Adrenal gland (tissue), 9 donors: ENCODE measurements at regions not wholly inside any gene's neighbourhood (a gene's known extent, or its start where the extent isn't known, plus 50 kb on each side); places are given as distances from the start of the nearest gene placed in this dataset.

ENCODE experiments used
- DNase-seq, 7 donors: peaks; one replicate each; pipeline ENCODE4 v3.0.0-alpha.2; 2019 to 2020
- H3K27ac ChIP-seq, 5 donors: fragments of 200-600 bp; sonication (generic) in 4 of 5; 1 replicate in 3 of 5; 2 replicates in 2 of 5; pipeline versions ENCODE4 v1.5.1 to v1.8.0; 2016 to 2020; ENCODE audit warnings: mild to moderate bottlenecking in 1 of 5
- H3K27me3 ChIP-seq: fragments of 200-600 bp; 2 replicates; pipeline ENCODE4 v1.8.0; 2021
- H3K36me3 ChIP-seq, 2 donors: fragments of 200-600 bp; replicated peaks in 1 of 2; 1 replicate in 1 of 2; 2 replicates in 1 of 2; pipeline versions ENCODE4 v1.5.1 to v1.8.0; 2018 to 2022
- H3K4me1 ChIP-seq, 2 donors: fragments of 200-600 bp; replicated peaks in 1 of 2; 1 replicate in 1 of 2; 2 replicates in 1 of 2; pipeline versions ENCODE4 v1.5.1 to v1.8.0; 2018 to 2021
- H3K4me3 ChIP-seq, 4 donors: fragments of 200-600 bp; sonication (generic) in 3 of 4; one replicate each; pipeline ENCODE4 v1.5.1; 2016 to 2018
- H3K9me3 ChIP-seq, 3 donors: fragments of 200-600 bp; sonication (generic) in 1 of 3; replicated peaks in 1 of 3; 1 replicate in 2 of 3; 2 replicates in 1 of 3; pipeline versions ENCODE4 v1.5.1 to v1.8.0; 2016 to 2021
- CTCF ChIP-seq, 6 experiments: fragments of 450-650 bp in 4 of 6; fragments of 200-600 bp in 2 of 6; sonication (generic) in 1 of 6; IDR thresholded peaks; 1 replicate in 5 of 6; 2 replicates in 1 of 6; pipeline versions ENCODE4 v1.5.1 to v1.8.0; 2016 to 2021; ENCODE audit warnings: antibody characterized with exemption in 6 of 6, mild to moderate bottlenecking in 2 of 6, moderate library complexity in 1 of 6
- POLR2A ChIP-seq, 2 donors: fragments of 450-650 bp; IDR thresholded peaks; one replicate each; pipeline ENCODE4 v1.6.1; 2017; ENCODE audit warnings: antibody characterized with exemption in 2 of 2, mild to moderate bottlenecking in 2 of 2, moderate library complexity in 1 of 2
- WGBS, 4 donors: extraction: QIAGEN DNeasy Blood & Tissue Kit in 2 of 4; methylation state at CpG; one replicate each; pipeline versions ENCODE4 v1.1.5 to v1.1.7; 2013 to 2017; 5-methylcytosine and 5-hydroxymethylcytosine counted together
- intact Hi-C, 2 donors: fragments of 100-400 bp; cut with DNase I; formaldehyde crosslinking; loops; one replicate each; pipeline versions ENCODE4 v1.14.1 to v1.15.0; 2022 to 2023
- donor health status: healthy with polysubstance abuse.
- donor health status: Bipolar disorder and iron deficiency.
- donor health status: DM: yes; HTN: yes; CAD: no.
- donor health status: DM: no; HTN: no; CAD: no.
- donor health status: DM: no; HTN: no; CAD: no.

- H3K4me3 ChIP-seq, result no peak overlapping the region
- DNase-seq, result no peak
- H3K4me1 ChIP-seq, result no peaks in the 10 kb centered on the region
- 62 to 73% (median 64%) methylated on average over 3 of the region's 3 CpGs for WGBS, 4 donors
- H3K27me3 ChIP-seq, result no peaks in the 10 kb centered on the region
- no peaks in the 10 kb centered on the region for H3K36me3 ChIP-seq
- TF ChIP-seq POLR2A (IDR thresholded peaks at IDR 0.05) (no peak), CTCF (IDR thresholded peaks at IDR 0.05) (no peak)
- no peaks in the 10 kb centered on the region for H3K9me3 ChIP-seq
- intact Hi-C loops, result no loop called here
- no peak overlapping the region for H3K27ac ChIP-seq
Measured at GRCh38 chr12:73341559-73342247, 1069.5 kb downstream of the TRHDE start.

GRCh38 chr12:73342733-73343132 is 1070.6 kb downstream of the TRHDE start:
- intact Hi-C loops, result no loop called here
- Histone ChIP-seq H3K27ac (no peak overlapping the region), H3K36me3 (no peaks in the 10 kb centered on the region), H3K4me1 (no peaks in the 10 kb centered on the region), H3K4me3 (no peak overlapping the region), H3K27me3 (no peaks in the 10 kb centered on the region), H3K9me3 (no peaks in the 10 kb centered on the region)
- DNase-seq, result no peak
- TF ChIP-seq CTCF (IDR thresholded peaks at IDR 0.05) (no peak), POLR2A (IDR thresholded peaks at IDR 0.05) (no peak)
- 63 to 74% (median 69%) methylated on average over 3 of the region's 3 CpGs for WGBS, 4 donors

GRCh38 chr12:73352826-73353225 is 1080.7 kb downstream of the TRHDE start:
- Histone ChIP-seq H3K4me3 (no peak overlapping the region), H3K27me3 (no peaks in the 10 kb centered on the region), H3K27ac (no peak overlapping the region), H3K9me3 (no peaks in the 10 kb centered on the region), H3K36me3 (no peaks in the 10 kb centered on the region), H3K4me1 (no peaks in the 10 kb centered on the region)
- intact Hi-C loops, result no loop called here
- WGBS, 4 donors, result 73 to 91% (median 84%) methylated on average over 1 of the region's 1 CpG
- no peak for TF ChIP-seq CTCF (IDR thresholded peaks at IDR 0.05)
- TF ChIP-seq POLR2A (IDR thresholded peaks at IDR 0.05), result no peak
- no peak for DNase-seq

GRCh38 chr12:73361156-73361863 is 1089.1 kb downstream of the TRHDE start:
- DNase-seq, result no peak
- intact Hi-C loops, result no loop called here
- Histone ChIP-seq H3K4me1 (no peaks in the 10 kb centered on the region), H3K9me3 (no peaks in the 10 kb centered on the region), H3K36me3 (no peaks in the 10 kb centered on the region), H3K27me3 (no peaks in the 10 kb centered on the region), H3K27ac (no peak overlapping the region), H3K4me3 (no peak overlapping the region)
- no peak for TF ChIP-seq POLR2A (IDR thresholded peaks at IDR 0.05)
- no peak for TF ChIP-seq CTCF (IDR thresholded peaks at IDR 0.05)
